Breast epithelium (tissue), 4 donors: ENCODE measurements at regions not wholly inside any gene's neighbourhood (a gene's known extent, or its start where the extent isn't known, plus 50 kb on each side); places are given as distances from the start of the nearest gene placed in this dataset.

Experiments used
- DNase-seq, 2 donors: peaks; one replicate each; pipeline ENCODE4 v3.0.0-alpha.2; 2019; ENCODE audit warnings: low spot score in 2 of 2
- H3K27ac ChIP-seq, 2 donors: fragments of 200-600 bp; sonication (generic) in 1 of 2; one replicate each; pipeline ENCODE4 v1.5.1; 2016 to 2019; ENCODE audit warnings: mild to moderate bottlenecking in 1 of 2
- H3K27me3 ChIP-seq, 2 donors: fragments of 200-600 bp; sonication (generic) in 1 of 2; one replicate each; pipeline versions ENCODE4 v1.5.1 to v1.6.0; 2017 to 2019; ENCODE audit warnings: control low read depth in 1 of 2, mild to moderate bottlenecking in 1 of 2
- H3K36me3 ChIP-seq: fragments of 200-600 bp; one replicate; pipeline ENCODE4 v1.5.1; 2019
- H3K4me1 ChIP-seq, 2 donors: fragments of 200-600 bp; sonication (generic); one replicate each; pipeline ENCODE4 v1.5.1; 2016 to 2019; ENCODE audit warnings: control low read depth in 1 of 2
- H3K4me3 ChIP-seq, 3 donors: fragments of 200-600 bp; sonication (generic); 1 replicate in 2 of 3; 2 replicates in 1 of 3; pipeline ENCODE4 v1.5.1; 2016 to 2019; ENCODE audit warnings: mild to moderate bottlenecking in 3 of 3, moderate library complexity in 2 of 3
- H3K9me3 ChIP-seq, 2 donors: fragments of 200-600 bp; sonication (generic) in 1 of 2; one replicate each; pipeline ENCODE4 v1.5.1; 2016 to 2019; ENCODE audit warnings: control low read depth in 1 of 2
- POLR2A ChIP-seq: fragments of 450-650 bp; IDR thresholded peaks from one replicate; pipeline ENCODE4 v1.6.1; 2016; ENCODE audit warnings: antibody characterized with exemption, mild to moderate bottlenecking, moderate library complexity
- POLR2AphosphoS5 ChIP-seq, 3 donors: sonication (generic); formaldehyde crosslinking; IDR thresholded peaks; one replicate each; pipeline ENCODE4 v1.6.1; 2017; ENCODE audit warnings: antibody characterized with exemption in 3 of 3
- intact Hi-C: fragments of 100-400 bp; cut with DNase I; formaldehyde crosslinking; loops from one replicate; pipeline ENCODE4 v1.15.1; 2023; ENCODE audit warnings: low total_unique reads
- TF ChIP-seq, protein P1 (sequence below), 3 donors: fragments of 450-650 bp; IDR thresholded peaks; one replicate each; pipeline ENCODE4 v1.5.1; 2016 to 2017; ENCODE audit warnings: antibody characterized with exemption in 3 of 3, mild to moderate bottlenecking in 3 of 3, moderate library complexity in 3 of 3

DNA sequence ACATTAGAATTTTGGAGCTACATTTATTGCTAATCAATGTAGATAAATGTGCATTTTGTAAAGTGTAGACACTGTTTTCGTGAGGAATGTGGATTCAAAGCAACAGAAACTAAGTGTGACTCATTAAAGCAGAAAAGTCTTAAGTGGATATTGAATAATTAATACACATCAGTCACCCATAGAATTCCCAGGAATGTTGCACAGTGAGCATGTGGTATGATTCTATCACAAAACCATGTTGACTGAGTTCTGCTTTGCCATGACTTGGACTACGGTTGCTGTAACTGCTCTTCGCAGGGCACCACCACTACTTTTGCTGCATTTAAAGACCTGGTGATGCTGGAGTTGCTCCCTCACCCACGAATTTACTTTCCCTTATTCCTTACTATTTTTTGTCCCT lies 471.8 kb downstream of the KCNT2 start:
- no peak for DNase-seq
- no peaks in the 10 kb centered on the region for H3K36me3 ChIP-seq
- no peak for TF ChIP-seq POLR2AphosphoS5 (IDR thresholded peaks at IDR 0.05)
- no peak for TF ChIP-seq POLR2A
- TF ChIP-seq, protein P1, sequence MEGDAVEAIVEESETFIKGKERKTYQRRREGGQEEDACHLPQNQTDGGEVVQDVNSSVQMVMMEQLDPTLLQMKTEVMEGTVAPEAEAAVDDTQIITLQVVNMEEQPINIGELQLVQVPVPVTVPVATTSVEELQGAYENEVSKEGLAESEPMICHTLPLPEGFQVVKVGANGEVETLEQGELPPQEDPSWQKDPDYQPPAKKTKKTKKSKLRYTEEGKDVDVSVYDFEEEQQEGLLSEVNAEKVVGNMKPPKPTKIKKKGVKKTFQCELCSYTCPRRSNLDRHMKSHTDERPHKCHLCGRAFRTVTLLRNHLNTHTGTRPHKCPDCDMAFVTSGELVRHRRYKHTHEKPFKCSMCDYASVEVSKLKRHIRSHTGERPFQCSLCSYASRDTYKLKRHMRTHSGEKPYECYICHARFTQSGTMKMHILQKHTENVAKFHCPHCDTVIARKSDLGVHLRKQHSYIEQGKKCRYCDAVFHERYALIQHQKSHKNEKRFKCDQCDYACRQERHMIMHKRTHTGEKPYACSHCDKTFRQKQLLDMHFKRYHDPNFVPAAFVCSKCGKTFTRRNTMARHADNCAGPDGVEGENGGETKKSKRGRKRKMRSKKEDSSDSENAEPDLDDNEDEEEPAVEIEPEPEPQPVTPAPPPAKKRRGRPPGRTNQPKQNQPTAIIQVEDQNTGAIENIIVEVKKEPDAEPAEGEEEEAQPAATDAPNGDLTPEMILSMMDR (IDR thresholded peaks at IDR 0.05): no peak
- H3K9me3 ChIP-seq: no peaks in the 10 kb centered on the region
- no peaks in the 10 kb centered on the region for H3K4me1 ChIP-seq
- no peak overlapping the region for H3K27ac ChIP-seq
- no peak overlapping the region for H3K4me3 ChIP-seq
- H3K27me3 ChIP-seq: no peaks in the 10 kb centered on the region
- intact Hi-C loops: no loop called here

DNA sequence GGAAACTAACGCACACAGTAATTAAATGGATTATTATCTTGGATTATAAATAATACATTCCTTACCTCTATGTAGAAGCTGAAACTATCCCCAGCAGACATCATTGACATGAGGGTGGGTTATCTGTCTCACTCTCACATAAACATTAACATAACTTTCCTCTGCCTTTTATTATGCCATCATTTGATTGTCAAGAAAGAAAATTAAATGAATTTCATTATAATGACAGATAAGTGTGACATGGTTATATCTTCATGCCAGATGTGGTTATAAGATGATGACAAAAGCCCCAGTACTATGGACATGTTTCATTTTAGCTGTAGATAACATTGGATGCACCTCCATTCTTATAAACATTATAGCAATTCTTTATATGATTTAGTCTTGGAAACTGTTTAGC lies 476.5 kb downstream of the KCNT2 start:
- H3K4me3 ChIP-seq: no peak overlapping the region
- no peak for DNase-seq
- H3K4me1 ChIP-seq: no peaks in the 10 kb centered on the region
- intact Hi-C loops: no loop called here
- no peak for TF ChIP-seq POLR2A
- TF ChIP-seq, protein P1 (IDR thresholded peaks at IDR 0.05): no peak
- no peak for TF ChIP-seq POLR2AphosphoS5 (IDR thresholded peaks at IDR 0.05)
- H3K27me3 ChIP-seq: no peaks in the 10 kb centered on the region
- H3K27ac ChIP-seq: no peak overlapping the region
- H3K9me3 ChIP-seq: no peaks in the 10 kb centered on the region
- H3K36me3 ChIP-seq: no peaks in the 10 kb centered on the region

DNA sequence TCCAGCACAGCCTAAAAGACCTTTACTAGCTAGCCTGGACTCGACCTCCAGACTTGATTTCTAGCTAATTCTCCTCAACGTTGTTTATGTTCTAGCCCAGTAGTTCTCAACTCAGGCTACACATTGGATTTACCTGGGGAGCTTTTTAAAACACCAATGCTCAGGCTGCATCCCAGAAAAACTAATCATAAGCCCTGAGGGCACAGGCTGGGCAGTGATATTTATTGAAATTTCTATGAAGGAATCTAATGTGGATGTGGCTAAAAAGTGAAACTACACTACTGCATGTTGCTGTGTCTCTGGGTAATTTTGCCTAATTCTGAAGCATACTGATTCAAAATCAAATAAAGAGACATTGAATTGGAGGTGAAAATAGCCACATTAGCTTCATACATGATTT lies 479.4 kb downstream of the KCNT2 start:
- H3K4me3 ChIP-seq: no peak overlapping the region
- intact Hi-C loops: no loop called here
- no peak overlapping the region for H3K27ac ChIP-seq
- H3K36me3 ChIP-seq: no peaks in the 10 kb centered on the region
- H3K9me3 ChIP-seq: no peaks in the 10 kb centered on the region
- no peaks in the 10 kb centered on the region for H3K27me3 ChIP-seq
- DNase-seq: no peak
- no peaks in the 10 kb centered on the region for H3K4me1 ChIP-seq
- no peak for TF ChIP-seq POLR2A
- TF ChIP-seq POLR2AphosphoS5 (IDR thresholded peaks at IDR 0.05): no peak
- TF ChIP-seq, protein P1 (IDR thresholded peaks at IDR 0.05): no peak

DNA sequence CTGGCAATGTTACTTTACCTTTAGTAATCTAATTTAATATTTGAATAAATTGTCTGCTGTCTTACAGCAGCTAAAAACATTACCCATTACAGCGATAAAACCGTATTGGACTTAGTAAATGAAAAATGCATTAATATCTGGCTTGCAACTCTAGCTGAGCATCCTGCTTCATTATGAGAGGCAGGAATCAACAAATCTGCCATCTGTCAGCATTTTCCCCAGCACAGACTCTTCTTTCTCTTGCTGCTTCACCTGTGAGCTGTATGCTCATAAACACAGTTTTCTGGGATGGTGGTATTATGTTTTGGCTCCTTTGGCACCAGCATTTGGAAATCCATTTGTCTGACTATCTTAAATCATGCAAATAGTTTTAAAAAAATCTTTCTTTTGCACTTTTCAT lies 487.1 kb downstream of the KCNT2 start:
- H3K9me3 ChIP-seq: no peaks in the 10 kb centered on the region
- H3K4me3 ChIP-seq: no peak overlapping the region
- TF ChIP-seq POLR2AphosphoS5 (IDR thresholded peaks at IDR 0.05) (no peak), POLR2A (no peak)
- TF ChIP-seq, protein P1 (IDR thresholded peaks at IDR 0.05): no peak
- no peak for DNase-seq
- intact Hi-C loops: no loop called here
- no peaks in the 10 kb centered on the region for H3K36me3 ChIP-seq
- no peaks in the 10 kb centered on the region for H3K4me1 ChIP-seq
- H3K27me3 ChIP-seq: no peaks in the 10 kb centered on the region
- no peak overlapping the region for H3K27ac ChIP-seq

DNA sequence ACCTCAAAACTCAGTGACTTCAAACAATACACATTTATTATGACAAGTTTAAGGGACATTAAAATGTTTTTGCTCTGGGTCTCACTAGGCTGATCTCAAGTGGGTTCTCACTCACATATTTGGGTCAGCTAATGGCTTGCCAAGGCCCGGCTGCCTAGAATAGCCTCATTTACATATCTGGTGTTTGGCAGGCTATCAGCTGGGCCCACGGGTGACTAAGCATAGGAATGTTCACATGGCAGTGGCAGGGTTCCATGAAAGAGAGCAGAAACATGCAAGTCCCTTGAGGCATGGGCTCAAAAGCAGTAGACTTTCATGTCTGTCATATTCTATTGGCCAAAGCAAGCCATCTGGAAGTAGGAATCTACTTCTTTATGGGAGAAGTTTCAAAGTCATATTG lies 492.6 kb downstream of the KCNT2 start:
- intact Hi-C loops: no loop called here
- TF ChIP-seq POLR2AphosphoS5 (IDR thresholded peaks at IDR 0.05) (no peak), POLR2A (no peak)
- TF ChIP-seq, protein P1 (IDR thresholded peaks at IDR 0.05): no peak
- H3K4me1 ChIP-seq: no peaks in the 10 kb centered on the region
- H3K9me3 ChIP-seq: no peaks in the 10 kb centered on the region
- DNase-seq: peak in 1 of 2 donors; percentile 57
- H3K27me3 ChIP-seq: no peaks in the 10 kb centered on the region
- H3K4me3 ChIP-seq: no peak overlapping the region
- H3K36me3 ChIP-seq: no peaks in the 10 kb centered on the region
- no peak overlapping the region for H3K27ac ChIP-seq
